ENCODE measurements at regions not wholly inside any gene's neighbourhood (a gene's known extent, or its start where the extent isn't known, plus 50 kb on each side); places are given as distances from the start of the nearest gene placed in this dataset.
"Not testable (repeated sequence)": the region's sequence is repeated elsewhere in the genome, so short reads cannot be mapped to it uniquely, and the experiment has no call there.

- ATAC-seq = no peak
- no peak for DNase-seq (ENCODE audit: missing footprints)
- intact Hi-C loops (cut with DNase I) = no loop called here
These were observed 863.6 kb downstream of the FAM181B start for GRCh38 chr11:81870066-81870412.

GRCh38 chr11:81869351-81870065 lies 864.2 kb downstream of the FAM181B start:
- intact Hi-C loops (cut with DNase I) = no loop called here
- ATAC-seq (no peak), DNase-seq (ENCODE audit: missing footprints) (no peak)

- ATAC-seq (no peak), DNase-seq (ENCODE audit: missing footprints) (no peak)
- intact Hi-C loops (cut with DNase I) = no loop called here
These were observed 866.8 kb downstream of the FAM181B start for GRCh38 chr11:81866896-81867295.

GRCh38 chr11:81857386-81857785 lies 876.3 kb downstream of the FAM181B start:
- DNase-seq (ENCODE audit: missing footprints) = no peak
- ATAC-seq = no peak
- intact Hi-C loops (cut with DNase I) = no loop called here

- DNase-seq (ENCODE audit: missing footprints) = no peak
- ATAC-seq = no peak
- intact Hi-C loops (cut with DNase I) = no loop called here
These were observed 879.9 kb downstream of the FAM181B start for GRCh38 chr11:81853791-81854190.

GRCh38 chr11:81852896-81853295 lies 880.8 kb downstream of the FAM181B start:
- no peak for DNase-seq (ENCODE audit: missing footprints)
- intact Hi-C loops (cut with DNase I) = no loop called here
- ATAC-seq = no peak

GRCh38 chr11:81840380-81840779 lies 893.3 kb downstream of the FAM181B start:
- no peak for ATAC-seq
- intact Hi-C loops (cut with DNase I) = no loop called here

GRCh38 chr11:81839976-81840375 lies 893.7 kb downstream of the FAM181B start:
- intact Hi-C loops (cut with DNase I) = no loop called here
- DNase-seq (ENCODE audit: missing footprints) (no peak), ATAC-seq (no peak)

More at GRCh38 chr11:81840380-81840779, 893.3 kb downstream of the FAM181B start:
- DNase-seq (ENCODE audit: missing footprints) = no peak

GRCh38 chr11:81839016-81839415 lies 894.6 kb downstream of the FAM181B start:
- DNase-seq (ENCODE audit: missing footprints) = no peak
- ATAC-seq = no peak
- intact Hi-C loops (cut with DNase I) = no loop called here

- ATAC-seq = no peak
- intact Hi-C loops (cut with DNase I) = no loop called here
- no peak for DNase-seq (ENCODE audit: missing footprints)
These were observed 903.7 kb downstream of the FAM181B start for GRCh38 chr11:81829976-81830375.

- ATAC-seq (no peak), DNase-seq (ENCODE audit: missing footprints) (no peak)
- intact Hi-C loops (cut with DNase I) = no loop called here
These were observed 908.3 kb downstream of the FAM181B start for GRCh38 chr11:81825346-81825745.

GRCh38 chr11:81819462-81819861 lies 914.2 kb downstream of the FAM181B start:
- ATAC-seq (no peak), DNase-seq (ENCODE audit: missing footprints) (no peak)
- intact Hi-C loops (cut with DNase I) = no loop called here

GRCh38 chr11:81804858-81805257 lies 928.8 kb downstream of the FAM181B start:
- intact Hi-C loops (cut with DNase I) = no loop called here
- ATAC-seq = no peak

GRCh38 chr11:81802591-81802990 lies 931.1 kb downstream of the FAM181B start:
- DNase-seq (ENCODE audit: missing footprints) (no peak), ATAC-seq (no peak)
- intact Hi-C loops (cut with DNase I) = no loop called here

More at GRCh38 chr11:81804858-81805257, 928.8 kb downstream of the FAM181B start:
- no peak for DNase-seq (ENCODE audit: missing footprints)

- ATAC-seq = no peak
These were observed 941.2 kb downstream of the FAM181B start for GRCh38 chr11:81792416-81792815.

GRCh38 chr11:81787584-81788049 lies 946.0 kb downstream of the FAM181B start:
- intact Hi-C loops (cut with DNase I) = no loop called here
- DNase-seq (ENCODE audit: missing footprints) (no peak), ATAC-seq (no peak)

More at GRCh38 chr11:81792416-81792815, 941.2 kb downstream of the FAM181B start:
- DNase-seq (ENCODE audit: missing footprints) = no peak
- intact Hi-C loops (cut with DNase I) = no loop called here

- intact Hi-C loops (cut with DNase I) = no loop called here
- ATAC-seq (no peak), DNase-seq (ENCODE audit: missing footprints) (no peak)
These were observed 961.5 kb downstream of the FAM181B start for GRCh38 chr11:81772166-81772565.

- intact Hi-C loops (cut with DNase I); ATAC-seq: not testable (repeated sequence)
These were observed 963.8 kb downstream of the FAM181B start for GRCh38 chr11:81769906-81770305.

GRCh38 chr11:81756864-81757595 lies 976.6 kb downstream of the FAM181B start:
- intact Hi-C loops (cut with DNase I) = no loop called here
- ATAC-seq (no peak), DNase-seq (ENCODE audit: missing footprints) (no peak)

More at GRCh38 chr11:81769906-81770305, 963.8 kb downstream of the FAM181B start:
- not testable (repeated sequence) for DNase-seq (ENCODE audit: missing footprints)

GRCh38 chr11:81749245-81749644 lies 984.4 kb downstream of the FAM181B start:
- intact Hi-C loops (cut with DNase I) = no loop called here
- ATAC-seq (no peak), DNase-seq (ENCODE audit: missing footprints) (no peak)
